ENCODE measurements at regions not wholly inside any gene's neighbourhood (a gene's known extent, or its start where the extent isn't known, plus 50 kb on each side); places are given as distances from the start of the nearest gene placed in this dataset.
"Not testable (repeated sequence)": the region's sequence is repeated elsewhere in the genome, so short reads cannot be mapped to it uniquely, and the experiment has no call there.

- no peak for TF ChIP-seq CTCF (IDR thresholded peaks at IDR 0.05; ENCODE audit: unreplicated experiment)
- no peaks in the 10 kb centered on the region for H3K36me3 Mint-ChIP-seq
- H3K4me1 Mint-ChIP-seq, result no peaks in the 10 kb centered on the region
- no peak for DNase-seq (ENCODE audit: low spot score in 2 of 2, unreplicated experiment in 2 of 2)
- H3K27ac Mint-ChIP-seq, result no peak overlapping the region
- peaks cover 5% of the 10 kb centered on the region for H3K27me3 Mint-ChIP-seq (ENCODE audit: low read depth)
- H3K9me3 Mint-ChIP-seq, result no peaks in the 10 kb centered on the region
- H3K4me3 Mint-ChIP-seq, result no peak overlapping the region
Measured at GRCh38 chr17:34011599-34011998, 243.5 kb upstream of the CCL2 start.

- Mint-ChIP-seq H3K36me3 (no peaks in the 10 kb centered on the region), H3K27ac (no peak overlapping the region), H3K9me3 (no peaks in the 10 kb centered on the region), H3K4me1 (no peaks in the 10 kb centered on the region), H3K4me3 (no peak overlapping the region), H3K27me3 (ENCODE audit: low read depth) (peaks cover 7% of the 10 kb centered on the region)
- no peak for DNase-seq (ENCODE audit: low spot score in 2 of 2, unreplicated experiment in 2 of 2)
- TF ChIP-seq CTCF (IDR thresholded peaks at IDR 0.05; ENCODE audit: unreplicated experiment), result no peak
Measured at GRCh38 chr17:34012709-34013375, 242.2 kb upstream of the CCL2 start.

GRCh38 chr17:34015253-34015652 is 239.8 kb upstream of the CCL2 start:
- Mint-ChIP-seq H3K4me1 (no peaks in the 10 kb centered on the region), H3K36me3 (no peaks in the 10 kb centered on the region), H3K9me3 (peaks cover 6% of the 10 kb centered on the region), H3K27ac (no peak overlapping the region), H3K4me3 (no peak overlapping the region), H3K27me3 (ENCODE audit: low read depth) (peaks cover 9% of the 10 kb centered on the region)
- TF ChIP-seq CTCF (IDR thresholded peaks at IDR 0.05; ENCODE audit: unreplicated experiment), result no peak
- no peak for DNase-seq (ENCODE audit: low spot score in 2 of 2, unreplicated experiment in 2 of 2)

GRCh38 chr17:34024386-34024785 is 230.7 kb upstream of the CCL2 start:
- H3K4me1 Mint-ChIP-seq, result no peaks in the 10 kb centered on the region
- H3K36me3 Mint-ChIP-seq, result no peaks in the 10 kb centered on the region
- no peak for TF ChIP-seq CTCF (IDR thresholded peaks at IDR 0.05; ENCODE audit: unreplicated experiment)
- no peak overlapping the region for H3K4me3 Mint-ChIP-seq
- DNase-seq (ENCODE audit: low spot score in 2 of 2, unreplicated experiment in 2 of 2), result no peak
- no peak overlapping the region for H3K27ac Mint-ChIP-seq
- no peaks in the 10 kb centered on the region for H3K9me3 Mint-ChIP-seq
- H3K27me3 Mint-ChIP-seq (ENCODE audit: low read depth), result peaks cover 26% of the 10 kb centered on the region

GRCh38 chr17:34024806-34025551 is 230.1 kb upstream of the CCL2 start:
- DNase-seq (ENCODE audit: low spot score in 2 of 2, unreplicated experiment in 2 of 2), result no peak
- no peak overlapping the region for H3K4me3 Mint-ChIP-seq
- no peak overlapping the region for H3K27ac Mint-ChIP-seq

GRCh38 chr17:34030601-34031000 is 224.5 kb upstream of the CCL2 start:
- not testable (repeated sequence) for H3K4me3 Mint-ChIP-seq; H3K36me3 Mint-ChIP-seq; H3K27ac Mint-ChIP-seq; H3K4me1 Mint-ChIP-seq; DNase-seq (ENCODE audit: low spot score in 2 of 2, unreplicated experiment in 2 of 2)
- Mint-ChIP-seq H3K27me3 (ENCODE audit: low read depth) (peaks cover 20% of the 10 kb centered on the region), H3K9me3 (peaks cover 27% of the 10 kb centered on the region)

More at GRCh38 chr17:34024806-34025551, 230.1 kb upstream of the CCL2 start:
- Mint-ChIP-seq H3K36me3 (no peaks in the 10 kb centered on the region), H3K9me3 (no peaks in the 10 kb centered on the region), H3K4me1 (no peaks in the 10 kb centered on the region), H3K27me3 (ENCODE audit: low read depth) (peaks cover 26% of the 10 kb centered on the region)
- no peak for TF ChIP-seq CTCF (IDR thresholded peaks at IDR 0.05; ENCODE audit: unreplicated experiment)

GRCh38 chr17:34032305-34032704 is 222.8 kb upstream of the CCL2 start:
- peaks cover 27% of the 10 kb centered on the region for H3K9me3 Mint-ChIP-seq
- peaks cover 14% of the 10 kb centered on the region for H3K27me3 Mint-ChIP-seq (ENCODE audit: low read depth)
- not testable (repeated sequence) for DNase-seq (ENCODE audit: low spot score in 2 of 2, unreplicated experiment in 2 of 2); H3K36me3 Mint-ChIP-seq; H3K27ac Mint-ChIP-seq; H3K4me1 Mint-ChIP-seq; H3K4me3 Mint-ChIP-seq

- not testable (repeated sequence) for DNase-seq (ENCODE audit: low spot score in 2 of 2, unreplicated experiment in 2 of 2); H3K9me3 Mint-ChIP-seq; H3K36me3 Mint-ChIP-seq; H3K27ac Mint-ChIP-seq; H3K4me3 Mint-ChIP-seq; H3K4me1 Mint-ChIP-seq; H3K27me3 Mint-ChIP-seq (ENCODE audit: low read depth)
Measured at GRCh38 chr17:34038786-34039185, 216.3 kb upstream of the CCL2 start.

- not testable (repeated sequence) for H3K27ac Mint-ChIP-seq; H3K4me3 Mint-ChIP-seq; H3K4me1 Mint-ChIP-seq; H3K9me3 Mint-ChIP-seq; H3K36me3 Mint-ChIP-seq; DNase-seq (ENCODE audit: low spot score in 2 of 2, unreplicated experiment in 2 of 2)
- H3K27me3 Mint-ChIP-seq (ENCODE audit: low read depth), result peaks cover 11% of the 10 kb centered on the region
Measured at GRCh38 chr17:34039213-34039612, 215.9 kb upstream of the CCL2 start.

All from mesothelial cell of epicardium (in vitro differentiated cells).